ENCODE measurements at regions not wholly inside any gene's neighbourhood (a gene's known extent, or its start where the extent isn't known, plus 50 kb on each side); places are given as distances from the start of the nearest gene placed in this dataset.
"Not testable (repeated sequence)": the region's sequence is repeated elsewhere in the genome, so short reads cannot be mapped to it uniquely, and the experiment has no call there.

- no peak for DNase-seq
Measured at GRCh38 chr6:141203902-141204575, 928.7 kb upstream of the GJE1 start.

- DNase-seq: no peak
Measured at GRCh38 chr6:141202626-141203025, 930.1 kb upstream of the GJE1 start.

- DNase-seq: no peak
Measured at GRCh38 chr6:141199074-141199473, 933.7 kb upstream of the GJE1 start.

GRCh38 chr6:141195251-141195832 is 937.4 kb upstream of the GJE1 start:
- no peak for DNase-seq

- DNase-seq: no peak
Measured at GRCh38 chr6:141183368-141183767, 949.4 kb upstream of the GJE1 start.

- not testable (repeated sequence) for DNase-seq
Measured at GRCh38 chr6:141175458-141175857, 957.3 kb upstream of the GJE1 start.

GRCh38 chr6:141174932-141175331 is 957.8 kb upstream of the GJE1 start:
- no peak for DNase-seq

- DNase-seq: no peak
Measured at GRCh38 chr6:141173529-141173928, 959.2 kb upstream of the GJE1 start.

- DNase-seq: no peak
Measured at GRCh38 chr6:141169419-141169818, 963.3 kb upstream of the GJE1 start.

- DNase-seq: no peak
Measured at GRCh38 chr6:141167945-141168344, 964.8 kb upstream of the GJE1 start.

- no peak for DNase-seq
Measured at GRCh38 chr6:141165002-141165665, 967.6 kb upstream of the GJE1 start.

- DNase-seq: no peak
Measured at GRCh38 chr6:141164042-141164743, 968.5 kb upstream of the GJE1 start.

- no peak for DNase-seq
Measured at GRCh38 chr6:141163107-141163506, 969.6 kb upstream of the GJE1 start.

GRCh38 chr6:141158740-141159139 is 974.0 kb upstream of the GJE1 start:
- DNase-seq: no peak

GRCh38 chr6:141153563-141153962 is 979.2 kb upstream of the GJE1 start:
- no peak for DNase-seq

- DNase-seq: no peak
Measured at GRCh38 chr6:141152951-141153350, 979.8 kb upstream of the GJE1 start.

- no peak for DNase-seq
Measured at GRCh38 chr6:141151710-141152417, 980.9 kb upstream of the GJE1 start.

GRCh38 chr6:141141870-141142269 is 990.9 kb upstream of the GJE1 start:
- DNase-seq: no peak

GRCh38 chr6:141140905-141141304 is 991.8 kb upstream of the GJE1 start:
- DNase-seq: no peak

GRCh38 chr6:141139461-141139860 is 993.3 kb upstream of the GJE1 start:
- no peak for DNase-seq

- DNase-seq: no peak
Measured at GRCh38 chr6:141134723-141135122, 998.0 kb upstream of the GJE1 start.

- DNase-seq: no peak
Measured at GRCh38 chr6:141133836-141134235, 998.9 kb upstream of the GJE1 start.

GRCh38 chr6:141133346-141133745 is 999.4 kb upstream of the GJE1 start:
- no peak for DNase-seq

All from SIG-M5 (cell line).